Endodermal cell (in vitro differentiated cells): ENCODE measurements at regions not wholly inside any gene's neighbourhood (a gene's known extent, or its start where the extent isn't known, plus 50 kb on each side); places are given as distances from the start of the nearest gene placed in this dataset.

Experiments
- DNase-seq: peaks from one replicate; pipeline ENCODE4 v3.0.0-alpha.2; 2017
- H3K27ac ChIP-seq: 2 replicates; pipeline ENCODE4 v1.5.1; 2013; ENCODE audit warnings: mild to moderate bottlenecking, low read depth, low read length, moderate library complexity
- H3K27me3 ChIP-seq: 2 replicates; pipeline ENCODE4 v1.6.1; 2013; ENCODE audit warnings: mild to moderate bottlenecking, low read length, moderate library complexity; ENCODE audit not compliant: insufficient read depth, control insufficient read depth, poor library complexity, severe bottlenecking
- H3K36me3 ChIP-seq: 2 replicates; pipeline ENCODE4 v1.7.0; 2013; ENCODE audit warnings: mild to moderate bottlenecking, low read length, moderate library complexity; ENCODE audit not compliant: control insufficient read depth, insufficient read depth
- H3K4me1 ChIP-seq: one replicate; pipeline ENCODE4 v1.7.0; 2013; ENCODE audit warnings: low read length; ENCODE audit not compliant: control insufficient read depth, insufficient read depth
- H3K4me3 ChIP-seq: 2 replicates; pipeline ENCODE4 v1.5.1; 2013; ENCODE audit warnings: mild to moderate bottlenecking, low read length, moderate library complexity
- H3K9ac ChIP-seq: 2 replicates; pipeline ENCODE4 v1.6.1; 2013; ENCODE audit warnings: mild to moderate bottlenecking, low read length, moderate library complexity; ENCODE audit not compliant: poor library complexity, severe bottlenecking; ENCODE audit errors: extremely low read depth
- H3K9me3 ChIP-seq: 2 replicates; pipeline ENCODE4 v1.6.1; 2013; ENCODE audit warnings: mild to moderate bottlenecking, low read length, moderate library complexity; ENCODE audit not compliant: control insufficient read depth
- H3K27ac Mint-ChIP-seq: 2 replicates; pipeline ENCODE4 v1.8.0; 2020; ENCODE audit warnings: mixed read lengths
- H3K27me3 Mint-ChIP-seq: 2 replicates; pipeline ENCODE4 v1.8.0; 2021; ENCODE audit warnings: mild to moderate bottlenecking, mixed read lengths; ENCODE audit not compliant: insufficient read depth
- H3K36me3 Mint-ChIP-seq: 2 replicates; pipeline ENCODE4 v1.8.0; 2020; ENCODE audit warnings: low read depth, mixed read lengths
- H3K4me1 Mint-ChIP-seq: 2 replicates; pipeline ENCODE4 v1.8.0; 2020; ENCODE audit warnings: mixed read lengths
- H3K4me3 Mint-ChIP-seq: 2 replicates; pipeline ENCODE4 v1.8.0; 2020; ENCODE audit warnings: mild to moderate bottlenecking, moderate library complexity, mixed read lengths
- H3K9me3 Mint-ChIP-seq: 2 replicates; pipeline ENCODE4 v1.8.0; 2020; ENCODE audit warnings: mild to moderate bottlenecking, mixed read lengths
- WGBS, 2 experiments: methylation state at CpG; one replicate each; pipeline versions ENCODE4 v1.1.5 to v1.1.7; 2013; ENCODE audit warnings: missing lambda C conversion rate in 2 of 2, mixed read lengths in 1 of 2; ENCODE audit not compliant: insufficient coverage in 1 of 2, insufficient read length in 1 of 2; 5-methylcytosine and 5-hydroxymethylcytosine counted together
- TF ChIP-seq, protein P1 (sequence below): fragments of 200-600 bp; sonication (generic); conservative IDR thresholded peaks from 2 replicates; pipeline ENCODE4 v1.5.0; 2021; ENCODE audit warnings: antibody characterized with exemption, mild to moderate bottlenecking

- Histone ChIP-seq H3K9ac (no peak overlapping the region), H3K27ac (no peak overlapping the region), H3K36me3 (no peaks in the 10 kb centered on the region), H3K4me1 (no peaks in the 10 kb centered on the region), H3K9me3 (no peaks in the 10 kb centered on the region), H3K4me3 (no peak overlapping the region), H3K27me3 (no peaks in the 10 kb centered on the region)
- Mint-ChIP-seq H3K27me3 (no peaks in the 10 kb centered on the region), H3K36me3 (no peaks in the 10 kb centered on the region), H3K4me1 (no peaks in the 10 kb centered on the region), H3K27ac (no peak overlapping the region), H3K4me3 (no peak overlapping the region), H3K9me3 (no peaks in the 10 kb centered on the region)
- DNase-seq = no peak
- 86 to 89% methylated on average over 1 to 3 of the region's 3 CpGs for WGBS, 2 experiments
- TF ChIP-seq, protein P1, sequence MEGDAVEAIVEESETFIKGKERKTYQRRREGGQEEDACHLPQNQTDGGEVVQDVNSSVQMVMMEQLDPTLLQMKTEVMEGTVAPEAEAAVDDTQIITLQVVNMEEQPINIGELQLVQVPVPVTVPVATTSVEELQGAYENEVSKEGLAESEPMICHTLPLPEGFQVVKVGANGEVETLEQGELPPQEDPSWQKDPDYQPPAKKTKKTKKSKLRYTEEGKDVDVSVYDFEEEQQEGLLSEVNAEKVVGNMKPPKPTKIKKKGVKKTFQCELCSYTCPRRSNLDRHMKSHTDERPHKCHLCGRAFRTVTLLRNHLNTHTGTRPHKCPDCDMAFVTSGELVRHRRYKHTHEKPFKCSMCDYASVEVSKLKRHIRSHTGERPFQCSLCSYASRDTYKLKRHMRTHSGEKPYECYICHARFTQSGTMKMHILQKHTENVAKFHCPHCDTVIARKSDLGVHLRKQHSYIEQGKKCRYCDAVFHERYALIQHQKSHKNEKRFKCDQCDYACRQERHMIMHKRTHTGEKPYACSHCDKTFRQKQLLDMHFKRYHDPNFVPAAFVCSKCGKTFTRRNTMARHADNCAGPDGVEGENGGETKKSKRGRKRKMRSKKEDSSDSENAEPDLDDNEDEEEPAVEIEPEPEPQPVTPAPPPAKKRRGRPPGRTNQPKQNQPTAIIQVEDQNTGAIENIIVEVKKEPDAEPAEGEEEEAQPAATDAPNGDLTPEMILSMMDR = no peak
Observed at GRCh38 chr2:176704282-176704858, 435.1 kb downstream of the MTX2 start.

DNA sequence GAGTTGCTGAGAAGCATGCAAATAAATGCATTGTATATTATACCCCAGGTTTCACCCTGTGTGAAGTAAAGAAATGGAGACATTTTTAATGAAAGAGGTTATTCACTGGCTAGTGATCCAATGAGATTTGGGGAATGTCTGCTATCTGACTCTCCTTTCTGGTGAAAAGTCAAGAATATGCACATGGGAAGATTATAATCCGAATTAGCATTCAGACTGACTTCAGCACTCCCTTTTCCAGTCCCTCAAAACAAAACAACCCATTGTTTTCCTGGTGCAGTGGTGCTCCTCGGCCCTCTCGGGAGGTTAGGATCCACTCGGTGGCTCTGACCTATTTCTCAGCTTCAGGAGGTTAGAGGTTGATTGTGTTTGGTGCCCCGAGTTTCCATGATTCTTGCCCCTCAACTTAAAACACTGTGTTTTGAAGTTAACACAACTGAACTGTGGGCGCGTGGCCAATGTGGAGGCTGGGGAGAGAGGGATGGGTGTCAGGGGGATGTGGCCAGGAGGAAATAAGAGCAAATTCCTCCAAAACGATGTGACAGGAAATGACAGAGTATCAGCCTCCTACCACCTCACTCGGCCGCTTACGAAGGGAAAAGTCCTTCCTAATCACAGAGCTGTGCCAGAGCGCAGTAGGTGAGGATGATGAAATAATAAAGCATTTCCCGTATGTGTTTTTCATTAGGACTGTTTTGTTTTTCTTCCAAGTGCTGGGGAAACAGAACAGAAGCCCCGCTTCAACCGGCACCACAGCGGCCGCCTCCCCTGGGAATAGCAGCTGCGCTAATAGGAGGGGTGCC is 440.1 kb downstream of the MTX2 start:
- Histone ChIP-seq H3K27ac (no peak overlapping the region), H3K4me1 (no peaks in the 10 kb centered on the region), H3K9ac (no peak overlapping the region), H3K36me3 (no peaks in the 10 kb centered on the region), H3K4me3 (no peak overlapping the region), H3K27me3 (no peaks in the 10 kb centered on the region), H3K9me3 (no peaks in the 10 kb centered on the region)
- WGBS, 2 experiments = 93 to 94% methylated on average over 10 to 18 of the region's 18 CpGs
- DNase-seq = no peak
- H3K9me3 Mint-ChIP-seq = no peaks in the 10 kb centered on the region
- TF ChIP-seq, protein P1 = no peak
- no peaks in the 10 kb centered on the region for H3K4me1 Mint-ChIP-seq
- H3K4me3 Mint-ChIP-seq = no peak overlapping the region
- H3K36me3 Mint-ChIP-seq = no peaks in the 10 kb centered on the region
- H3K27me3 Mint-ChIP-seq = no peaks in the 10 kb centered on the region
- H3K27ac Mint-ChIP-seq = no peak overlapping the region

- TF ChIP-seq, protein P1 = no peak
- Histone ChIP-seq H3K4me3 (no peak overlapping the region), H3K4me1 (no peaks in the 10 kb centered on the region), H3K9me3 (no peaks in the 10 kb centered on the region), H3K27me3 (no peaks in the 10 kb centered on the region), H3K9ac (no peak overlapping the region), H3K36me3 (no peaks in the 10 kb centered on the region), H3K27ac (no peak overlapping the region)
- 89 to 96% methylated on average over 1 to 2 of the region's 2 CpGs for WGBS, 2 experiments
- H3K27ac Mint-ChIP-seq = no peak overlapping the region
- H3K36me3 Mint-ChIP-seq = no peaks in the 10 kb centered on the region
- no peaks in the 10 kb centered on the region for H3K9me3 Mint-ChIP-seq
- H3K27me3 Mint-ChIP-seq = no peaks in the 10 kb centered on the region
- no peak overlapping the region for H3K4me3 Mint-ChIP-seq
- H3K4me1 Mint-ChIP-seq = no peaks in the 10 kb centered on the region
- no peak for DNase-seq
Observed at GRCh38 chr2:176709991-176710390, 440.7 kb downstream of the MTX2 start.
